GM19351 (cell line): ENCODE measurements at regions not wholly inside any gene's neighbourhood (a gene's known extent, or its start where the extent isn't known, plus 50 kb on each side); places are given as distances from the start of the nearest gene placed in this dataset.
"Not testable (repeated sequence)": the region's sequence is repeated elsewhere in the genome, so short reads cannot be mapped to it uniquely, and the experiment has no call there.

Experiments used
- ATAC-seq: cut with Tn5 transposase; IDR thresholded peaks from one replicate; pipeline ENCODE4 v1.9.1; 2021; ENCODE audit warnings: mild to moderate bottlenecking, moderate library complexity; ENCODE audit not compliant: unreplicated experiment

DNA sequence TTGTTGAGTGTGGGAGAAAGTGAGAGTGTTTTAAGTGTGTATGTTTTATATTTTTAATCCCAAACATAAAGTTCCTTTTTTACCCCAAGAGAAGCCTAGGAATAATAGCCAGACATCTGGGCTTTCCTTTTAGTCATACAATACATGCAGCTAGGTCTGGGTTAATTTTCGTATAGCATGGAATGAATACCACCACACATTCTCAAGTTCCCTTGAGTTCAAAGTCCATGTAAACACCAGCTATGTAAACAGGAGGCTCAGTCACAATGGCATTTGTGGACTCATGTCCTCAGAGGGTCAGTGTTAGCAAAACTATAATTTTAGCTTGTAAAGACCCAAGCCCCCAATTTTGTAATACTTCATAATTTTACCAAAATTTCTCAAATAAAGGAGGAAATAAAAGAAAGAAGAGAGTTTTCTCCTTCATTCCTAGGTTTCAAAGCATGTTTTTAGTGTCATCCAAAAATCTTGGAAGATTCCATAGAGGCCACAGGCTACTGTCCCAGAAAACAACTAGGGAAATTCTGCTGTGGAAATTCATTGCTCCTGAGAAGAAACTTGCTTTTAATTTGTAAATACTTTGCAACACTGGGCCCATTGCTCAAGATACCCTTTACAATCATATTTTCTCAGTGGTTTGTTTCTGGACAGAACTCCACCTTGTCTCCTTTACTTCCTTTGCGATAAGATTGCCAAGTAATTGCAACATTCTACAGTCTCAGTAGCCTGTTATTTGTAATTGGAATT, 671.2 kb downstream of the COL12A1 start:
- no peak for ATAC-seq

GRCh38 chr6:74519163-74519562, 686.7 kb downstream of the COL12A1 start:
- no peak for ATAC-seq

GRCh38 chr6:74518035-74518434, 687.8 kb downstream of the COL12A1 start:
- no peak for ATAC-seq

GRCh38 chr6:74510878-74511277, 695.0 kb downstream of the COL12A1 start:
- ATAC-seq: no peak

DNA sequence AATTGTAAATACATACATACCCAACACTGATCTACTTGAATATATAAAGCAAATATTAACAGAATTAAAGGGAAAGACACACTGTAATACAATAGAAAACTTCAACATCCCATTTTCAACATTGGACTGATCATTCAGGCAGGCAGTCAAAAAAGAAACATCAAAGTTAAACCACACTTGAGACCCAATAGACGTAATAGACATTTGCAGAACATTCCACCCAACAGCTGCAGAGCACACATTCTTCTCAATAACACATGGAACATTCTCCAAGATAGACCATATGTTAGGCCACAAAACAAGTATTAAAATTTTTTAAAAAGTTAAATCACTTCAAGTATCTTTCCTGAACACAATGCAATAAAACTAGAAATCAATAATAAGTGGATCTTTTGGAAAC, 698.2 kb downstream of the COL12A1 start:
- no peak for ATAC-seq

DNA sequence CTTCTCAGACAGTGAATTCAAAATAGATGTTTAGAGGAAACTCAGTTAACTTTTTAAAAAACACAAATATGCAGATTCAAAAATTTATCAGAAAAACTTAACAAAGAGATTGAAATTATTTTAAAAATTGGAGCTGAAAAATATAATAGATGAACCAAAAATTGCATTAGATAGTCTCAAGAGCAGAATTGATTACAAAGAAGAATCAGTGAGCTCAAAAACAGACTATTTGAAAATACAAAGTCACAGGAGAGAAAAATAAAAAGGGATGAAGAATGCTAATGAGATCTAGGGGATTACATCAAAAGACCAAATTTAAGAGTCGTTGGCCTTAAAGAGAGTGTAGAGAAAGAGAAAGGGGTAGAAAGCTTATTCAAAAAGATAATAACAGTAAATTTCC, 700.5 kb downstream of the COL12A1 start:
- no peak for ATAC-seq

- ATAC-seq: no peak
Observed at GRCh38 chr6:74504941-74505340, 700.9 kb downstream of the COL12A1 start.

GRCh38 chr6:74492587-74492986, 713.3 kb downstream of the COL12A1 start:
- no peak for ATAC-seq

DNA sequence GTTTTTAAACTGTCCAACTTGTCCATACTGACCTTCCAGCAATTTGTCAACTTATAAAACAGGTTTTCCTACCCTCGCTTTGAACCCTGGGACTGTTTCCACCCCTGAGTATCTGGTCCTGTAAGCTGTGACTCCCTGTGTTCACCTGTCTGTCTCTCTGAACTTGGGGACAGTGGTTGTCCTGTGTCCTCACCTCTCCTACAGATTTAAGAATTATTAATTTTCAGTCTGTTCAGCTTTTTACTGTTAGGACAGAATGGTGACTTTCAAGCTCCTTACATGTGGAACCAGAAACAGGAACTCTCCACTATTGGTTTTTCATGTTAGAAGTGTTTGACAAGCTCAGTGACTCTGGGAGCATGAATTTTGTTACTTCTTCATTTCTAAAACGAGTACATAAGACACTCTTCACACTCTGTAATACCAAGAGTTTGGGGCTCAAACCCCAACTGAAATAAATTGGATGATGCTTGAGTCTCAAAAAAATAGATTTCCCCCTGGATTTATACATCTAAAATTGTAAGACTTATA, 713.9 kb downstream of the COL12A1 start:
- no peak for ATAC-seq

DNA sequence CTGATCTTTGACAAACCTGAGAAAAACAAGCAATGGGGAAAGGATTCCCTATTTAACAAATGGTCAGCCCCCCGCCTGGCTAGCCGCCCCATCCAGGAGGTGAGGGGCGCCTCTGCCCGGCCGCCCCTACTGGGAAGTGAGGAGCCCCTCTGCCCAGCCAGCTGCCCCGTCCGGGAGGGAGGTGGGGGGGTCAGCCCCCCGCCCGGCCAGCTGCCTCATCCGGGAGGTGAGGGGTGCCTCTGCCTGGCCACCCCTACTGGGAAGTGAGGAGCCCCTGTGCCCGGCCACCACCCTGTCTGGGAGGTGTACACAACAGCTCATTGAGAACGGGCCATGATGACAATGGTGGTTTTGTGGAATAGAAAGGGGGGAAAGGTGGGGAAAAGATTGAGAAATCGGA, 717.1 kb downstream of the COL12A1 start:
- not testable (repeated sequence) for ATAC-seq

- no peak for ATAC-seq
Observed at GRCh38 chr6:74482180-74482579, 723.7 kb downstream of the COL12A1 start.

DNA sequence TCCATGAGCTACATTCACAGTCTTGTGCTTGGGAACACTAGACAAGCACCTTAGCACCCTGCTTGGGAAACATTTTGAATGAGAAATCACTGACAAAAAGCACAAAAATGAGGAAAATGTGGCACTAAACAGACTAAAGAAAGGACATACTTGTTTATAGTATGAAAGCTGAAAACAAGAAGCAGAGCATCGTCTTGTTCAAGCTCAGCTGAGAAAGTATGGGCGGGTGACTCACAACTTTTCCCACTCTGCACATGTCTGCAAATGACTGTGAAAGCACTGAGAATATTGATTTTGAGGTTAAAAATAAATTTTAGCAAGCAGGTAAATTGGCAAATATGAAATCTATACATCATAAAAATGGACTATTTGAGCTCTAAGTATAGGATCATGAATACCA, 725.3 kb downstream of the COL12A1 start:
- no peak for ATAC-seq

DNA sequence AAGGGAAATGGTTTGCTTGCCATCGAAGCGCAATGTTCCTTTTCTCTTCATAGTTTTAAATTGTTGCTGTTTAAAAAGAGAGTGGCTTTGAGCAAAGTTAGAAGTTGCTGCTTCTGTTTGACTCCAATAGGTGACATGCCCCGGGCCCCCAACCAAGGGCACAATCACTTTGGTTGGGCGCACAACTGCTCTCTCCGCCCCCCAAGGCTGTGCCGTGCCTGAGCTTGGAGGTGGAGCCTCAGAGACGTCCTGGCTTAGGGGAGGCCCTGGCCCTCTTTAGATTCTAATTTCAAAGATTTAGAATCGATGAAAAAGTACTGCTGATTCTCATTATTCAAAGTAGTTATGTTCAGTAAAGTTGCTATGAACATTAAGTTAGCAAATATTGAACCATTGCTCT, 725.9 kb downstream of the COL12A1 start:
- ATAC-seq: no peak

- ATAC-seq: no peak
Observed at GRCh38 chr6:74479420-74479819, 726.4 kb downstream of the COL12A1 start.

DNA sequence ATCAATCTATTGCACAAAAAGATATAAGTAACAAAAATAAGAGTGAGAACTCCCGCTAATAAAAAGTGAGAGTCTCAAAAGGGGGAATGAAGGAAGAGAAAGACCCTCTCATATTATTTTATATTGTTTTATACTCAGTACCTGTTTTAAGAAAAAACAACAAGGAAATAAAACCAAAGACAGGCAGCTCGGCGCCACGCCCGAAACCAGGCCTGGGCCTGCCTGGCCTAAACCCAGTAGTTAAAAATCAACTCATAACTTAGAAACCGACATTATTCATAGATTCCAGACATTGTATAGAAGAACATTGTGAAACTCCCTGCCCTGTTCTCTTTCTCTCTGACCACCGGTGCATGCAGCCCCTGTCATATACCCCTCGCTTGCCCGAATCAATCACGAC, 731.8 kb downstream of the COL12A1 start:
- ATAC-seq: not testable (repeated sequence)

- not testable (repeated sequence) for ATAC-seq
Observed at GRCh38 chr6:74468552-74468951, 737.3 kb downstream of the COL12A1 start.

GRCh38 chr6:74467533-74468215, 738.2 kb downstream of the COL12A1 start:
- no peak for ATAC-seq

- ATAC-seq: no peak
Observed at GRCh38 chr6:74466572-74466971, 739.3 kb downstream of the COL12A1 start.

GRCh38 chr6:74459260-74459659, 746.6 kb downstream of the COL12A1 start:
- ATAC-seq: no peak

- ATAC-seq: no peak
Observed at GRCh38 chr6:74458536-74458935, 747.3 kb downstream of the COL12A1 start.

- ATAC-seq: no peak
Observed at GRCh38 chr6:74455786-74456185, 750.1 kb downstream of the COL12A1 start.

GRCh38 chr6:74451953-74452352, 753.9 kb downstream of the COL12A1 start:
- no peak for ATAC-seq
